HepG2 (cell line): ENCODE measurements at regions not wholly inside any gene's neighbourhood (a gene's known extent, or its start where the extent isn't known, plus 50 kb on each side); places are given as distances from the start of the nearest gene placed in this dataset.

ENCODE experiments used
- ATF3 ChIP-seq: sonication (generic); formaldehyde crosslinking; IDR thresholded peaks from 2 replicates; pipeline ENCODE4 v1.4.0; 2020; ENCODE audit warnings: missing genetic modification reagents
- CHD2 ChIP-seq: IDR thresholded peaks from 2 replicates; pipeline ENCODE4 v1.6.1; 2011; ENCODE audit warnings: low read depth, low read length, improper control_type of control experiment
- CTCF ChIP-seq: sonication (generic); formaldehyde crosslinking; IDR thresholded peaks from 2 replicates; pipeline ENCODE4 v1.5.0; 2020; ENCODE audit warnings: mild to moderate bottlenecking, missing genetic modification reagents, moderate library complexity
- EP300 ChIP-seq, 3 experiments: sonication (generic) in 1 of 3; formaldehyde crosslinking in 1 of 3; IDR thresholded peaks; 2 replicates each; pipeline versions ENCODE4 v1.5.1 to v1.6.1; 2011 to 2020; ENCODE audit warnings: low read depth in 2 of 3, low read length in 2 of 3, borderline replicate concordance in 1 of 3, improper control_type of control experiment in 1 of 3, mild to moderate bottlenecking in 1 of 3, missing genetic modification reagents in 1 of 3, moderate library complexity in 1 of 3
- ESRRA ChIP-seq: sonication (generic); formaldehyde crosslinking; IDR thresholded peaks from 2 replicates; pipeline ENCODE4 v1.5.1; 2020; ENCODE audit warnings: mild to moderate bottlenecking, low read depth, missing genetic modification reagents
- ETV5 ChIP-seq: IDR thresholded peaks from 2 replicates; pipeline ENCODE4 v1.6.1; 2018; ENCODE audit warnings: missing biosample characterization, missing genetic modification reagents, inconsistent platforms, borderline replicate concordance
- IRX3 ChIP-seq: sonication (generic); formaldehyde crosslinking; IDR thresholded peaks from 2 replicates; pipeline ENCODE4 v1.8.1; 2023; ENCODE audit warnings: mild to moderate bottlenecking, low read depth, missing genetic modification reagents, borderline replicate concordance
- MAX ChIP-seq: IDR thresholded peaks from 2 replicates; pipeline ENCODE4 v1.6.1; 2012; ENCODE audit warnings: inconsistent platforms
- MTF2 ChIP-seq: sonication (generic); formaldehyde crosslinking; IDR thresholded peaks from 2 replicates; pipeline ENCODE4 v1.5.0; 2020; ENCODE audit warnings: missing genetic modification reagents, borderline replicate concordance
- POLR2A ChIP-seq, 2 experiments: IDR thresholded peaks; 2 replicates each; pipeline ENCODE4 v1.6.1; 2011; ENCODE audit warnings: low read depth in 2 of 2, low read length in 2 of 2, mild to moderate bottlenecking in 1 of 2, moderate library complexity in 1 of 2; ENCODE audit not compliant: insufficient read depth in 1 of 2
- PREB ChIP-seq: sonication (generic); formaldehyde crosslinking; IDR thresholded peaks from 2 replicates; pipeline ENCODE4 v1.4.0; 2020; ENCODE audit warnings: missing genetic modification reagents
- SNAPC5 ChIP-seq: sonication (generic); formaldehyde crosslinking; IDR thresholded peaks from 2 replicates; pipeline ENCODE4 v1.8.1; 2023; ENCODE audit warnings: mild to moderate bottlenecking, missing genetic modification reagents, borderline replicate concordance
- TBP ChIP-seq: sonication (generic); formaldehyde crosslinking; IDR thresholded peaks from 2 replicates; pipeline ENCODE4 v1.5.0; 2020; ENCODE audit warnings: missing genetic modification reagents
- ZSCAN29 ChIP-seq: sonication (generic); formaldehyde crosslinking; conservative IDR thresholded peaks from 2 replicates; pipeline ENCODE4 v1.4.0; 2020; ENCODE audit warnings: mild to moderate bottlenecking, missing genetic modification reagents

GRCh38 chr6:21907291-21907690, 313.7 kb downstream of the SOX4 start:
- TF ChIP-seq MTF2 (CRISPR knock-in tag): no peak
- no peak for TF ChIP-seq SNAPC5
- no peak for TF ChIP-seq IRX3 (CRISPR knock-in tag)
- TF ChIP-seq CTCF (CRISPR knock-in tag): no peak
- TF ChIP-seq CHD2: no peak
- TF ChIP-seq ZSCAN29 (CRISPR knock-in tag): no peak
- no peak for TF ChIP-seq POLR2A (IDR thresholded peaks at IDR 0.05; ENCODE audit: insufficient read depth in 1 of 2, low read depth in 2 of 2, low read length in 2 of 2)
- no peak for TF ChIP-seq ATF3 (CRISPR knock-in tag)
- TF ChIP-seq PREB (CRISPR knock-in tag): no peak
- no peak for TF ChIP-seq MAX
- no peak for TF ChIP-seq TBP
- no peak for TF ChIP-seq ETV5 (CRISPR knock-in tag)
- no peak for TF ChIP-seq ESRRA (CRISPR knock-in tag)
- TF ChIP-seq EP300 (IDR thresholded peaks at IDR 0.05; ENCODE audit: low read depth in 2 of 2, low read length in 2 of 2): no peak
- no peak for TF ChIP-seq EP300 (CRISPR knock-in tag; IDR thresholded peaks at IDR 0.05; ENCODE audit: borderline replicate concordance)
